ENCODE measurements at regions not wholly inside any gene's neighbourhood (a gene's known extent, or its start where the extent isn't known, plus 50 kb on each side); places are given as distances from the start of the nearest gene placed in this dataset.

GRCh38 chr7:80334196-80334595, 177.7 kb downstream of the GNAT3 start:
- no peak overlapping the region for H3K27ac Mint-ChIP-seq (ENCODE audit: unreplicated experiment)
- DNase-seq: no peak
- CTCF ChIA-PET: no interaction called here
- peaks cover 10% of the 10 kb centered on the region for H3K4me1 Mint-ChIP-seq (ENCODE audit: low read depth, unreplicated experiment)
- no peaks in the 10 kb centered on the region for H3K36me3 Mint-ChIP-seq (ENCODE audit: insufficient read depth, unreplicated experiment)
- BruUV-seq (replicated peaks): no TSS peak
- H3K9me3 Mint-ChIP-seq (ENCODE audit: low read depth, unreplicated experiment): no peaks in the 10 kb centered on the region
- no peaks in the 10 kb centered on the region for H3K27me3 Mint-ChIP-seq (ENCODE audit: unreplicated experiment)
- intact Hi-C loops (cut with micrococcal nuclease; ENCODE audit: unreplicated experiment): no loop called here
- no peak for TF ChIP-seq CTCF (IDR thresholded peaks at IDR 0.05; ENCODE audit: unreplicated experiment)
- H3K4me3 Mint-ChIP-seq (ENCODE audit: low read depth, unreplicated experiment): no peak overlapping the region

- CTCF ChIA-PET: no interaction called here
- intact Hi-C loops (cut with micrococcal nuclease; ENCODE audit: unreplicated experiment): no loop called here
- H3K9me3 Mint-ChIP-seq (ENCODE audit: low read depth, unreplicated experiment): no peaks in the 10 kb centered on the region
- H3K4me1 Mint-ChIP-seq (ENCODE audit: low read depth, unreplicated experiment): peaks cover 10% of the 10 kb centered on the region
- H3K4me3 Mint-ChIP-seq (ENCODE audit: low read depth, unreplicated experiment): no peak overlapping the region
- no peak for TF ChIP-seq CTCF (IDR thresholded peaks at IDR 0.05; ENCODE audit: unreplicated experiment)
- H3K27me3 Mint-ChIP-seq (ENCODE audit: unreplicated experiment): no peaks in the 10 kb centered on the region
- H3K36me3 Mint-ChIP-seq (ENCODE audit: insufficient read depth, unreplicated experiment): no peaks in the 10 kb centered on the region
- DNase-seq: no peak
- H3K27ac Mint-ChIP-seq (ENCODE audit: unreplicated experiment): no peak overlapping the region
- BruUV-seq (replicated peaks): no TSS peak
Measured at GRCh38 chr7:80333040-80333439, 178.8 kb downstream of the GNAT3 start.

GRCh38 chr7:80330434-80330833, 181.4 kb downstream of the GNAT3 start:
- Mint-ChIP-seq H3K27me3 (ENCODE audit: unreplicated experiment) (no peaks in the 10 kb centered on the region), H3K4me3 (ENCODE audit: low read depth, unreplicated experiment) (no peak overlapping the region), H3K4me1 (ENCODE audit: low read depth, unreplicated experiment) (peaks cover 6% of the 10 kb centered on the region), H3K9me3 (ENCODE audit: low read depth, unreplicated experiment) (no peaks in the 10 kb centered on the region), H3K36me3 (ENCODE audit: insufficient read depth, unreplicated experiment) (no peaks in the 10 kb centered on the region), H3K27ac (ENCODE audit: unreplicated experiment) (no peak overlapping the region)
- no peak for TF ChIP-seq CTCF (IDR thresholded peaks at IDR 0.05; ENCODE audit: unreplicated experiment)
- intact Hi-C loops (cut with micrococcal nuclease; ENCODE audit: unreplicated experiment): no loop called here
- DNase-seq: no peak
- no TSS peak for BruUV-seq (replicated peaks)
- CTCF ChIA-PET: no interaction called here

- intact Hi-C loops (cut with micrococcal nuclease; ENCODE audit: unreplicated experiment): no loop called here
- no peaks in the 10 kb centered on the region for H3K27me3 Mint-ChIP-seq (ENCODE audit: unreplicated experiment)
- no peak overlapping the region for H3K4me3 Mint-ChIP-seq (ENCODE audit: low read depth, unreplicated experiment)
- peak; percentile 46 for DNase-seq
- TF ChIP-seq CTCF (IDR thresholded peaks at IDR 0.05; ENCODE audit: unreplicated experiment): no peak
- no TSS peak for BruUV-seq (replicated peaks)
- peak overlapping the region; percentile 12 for H3K27ac Mint-ChIP-seq (ENCODE audit: unreplicated experiment)
- no peaks in the 10 kb centered on the region for H3K9me3 Mint-ChIP-seq (ENCODE audit: low read depth, unreplicated experiment)
- CTCF ChIA-PET: no interaction called here
- H3K36me3 Mint-ChIP-seq (ENCODE audit: insufficient read depth, unreplicated experiment): no peaks in the 10 kb centered on the region
- peaks cover 13% of the 10 kb centered on the region for H3K4me1 Mint-ChIP-seq (ENCODE audit: low read depth, unreplicated experiment)
Measured at GRCh38 chr7:80324032-80324431, 187.8 kb downstream of the GNAT3 start.

- TF ChIP-seq CTCF (IDR thresholded peaks at IDR 0.05; ENCODE audit: unreplicated experiment): no peak
- H3K4me3 Mint-ChIP-seq (ENCODE audit: low read depth, unreplicated experiment): no peak overlapping the region
- no TSS peak for BruUV-seq (replicated peaks)
- H3K4me1 Mint-ChIP-seq (ENCODE audit: low read depth, unreplicated experiment): peaks cover 27% of the 10 kb centered on the region
- CTCF ChIA-PET: no interaction called here
- H3K27ac Mint-ChIP-seq (ENCODE audit: unreplicated experiment): no peak overlapping the region
- no peaks in the 10 kb centered on the region for H3K9me3 Mint-ChIP-seq (ENCODE audit: low read depth, unreplicated experiment)
- no peak for DNase-seq
- H3K27me3 Mint-ChIP-seq (ENCODE audit: unreplicated experiment): no peaks in the 10 kb centered on the region
- intact Hi-C loops (cut with micrococcal nuclease; ENCODE audit: unreplicated experiment): no loop called here
- no peaks in the 10 kb centered on the region for H3K36me3 Mint-ChIP-seq (ENCODE audit: insufficient read depth, unreplicated experiment)
Measured at GRCh38 chr7:80319461-80319860, 184.8 kb downstream of the GNAI1 start.
